ENCODE measurements at regions not wholly inside any gene's neighbourhood (a gene's known extent, or its start where the extent isn't known, plus 50 kb on each side); places are given as distances from the start of the nearest gene placed in this dataset.
"Not testable (repeated sequence)": the region's sequence is repeated elsewhere in the genome, so short reads cannot be mapped to it uniquely, and the experiment has no call there.

- DNase-seq (ENCODE audit: low spot score): no peak
Observed at GRCh38 chr14:87630846-87631245, 362.1 kb downstream of the GALC start.

GRCh38 chr14:87629788-87630187 is 363.2 kb downstream of the GALC start:
- DNase-seq (ENCODE audit: low spot score): no peak

GRCh38 chr14:87628780-87629179 is 364.2 kb downstream of the GALC start:
- DNase-seq (ENCODE audit: low spot score): no peak

GRCh38 chr14:87628129-87628528 is 364.9 kb downstream of the GALC start:
- no peak for DNase-seq (ENCODE audit: low spot score)

GRCh38 chr14:87626266-87626665 is 366.7 kb downstream of the GALC start:
- no peak for DNase-seq (ENCODE audit: low spot score)

- no peak for DNase-seq (ENCODE audit: low spot score)
Observed at GRCh38 chr14:87623616-87624015, 369.4 kb downstream of the GALC start.

- no peak for DNase-seq (ENCODE audit: low spot score)
Observed at GRCh38 chr14:87617079-87617478, 375.9 kb downstream of the GALC start.

- peak; percentile 38 for DNase-seq (ENCODE audit: low spot score)
Observed at GRCh38 chr14:87615822-87616679, 376.9 kb downstream of the GALC start.

GRCh38 chr14:87615047-87615446 is 377.9 kb downstream of the GALC start:
- DNase-seq (ENCODE audit: low spot score): no peak

GRCh38 chr14:87613881-87614280 is 379.1 kb downstream of the GALC start:
- no peak for DNase-seq (ENCODE audit: low spot score)

- not testable (repeated sequence) for DNase-seq (ENCODE audit: low spot score)
Observed at GRCh38 chr14:87607056-87607455, 385.9 kb downstream of the GALC start.

GRCh38 chr14:87601036-87601435 is 391.9 kb downstream of the GALC start:
- DNase-seq (ENCODE audit: low spot score): no peak

- no peak for DNase-seq (ENCODE audit: low spot score)
Observed at GRCh38 chr14:87600240-87600639, 392.7 kb downstream of the GALC start.

- DNase-seq (ENCODE audit: low spot score): no peak
Observed at GRCh38 chr14:87581298-87581697, 411.7 kb downstream of the GALC start.

- no peak for DNase-seq (ENCODE audit: low spot score)
Observed at GRCh38 chr14:87579036-87579435, 413.9 kb downstream of the GALC start.

GRCh38 chr14:87575378-87575777 is 417.6 kb downstream of the GALC start:
- no peak for DNase-seq (ENCODE audit: low spot score)

- no peak for DNase-seq (ENCODE audit: low spot score)
Observed at GRCh38 chr14:87573591-87573990, 419.4 kb downstream of the GALC start.

- no peak for DNase-seq (ENCODE audit: low spot score)
Observed at GRCh38 chr14:87567618-87568295, 425.2 kb downstream of the GALC start.

- no peak for DNase-seq (ENCODE audit: low spot score)
Observed at GRCh38 chr14:87566991-87567390, 426.0 kb downstream of the GALC start.

- DNase-seq (ENCODE audit: low spot score): no peak
Observed at GRCh38 chr14:87547536-87547935, 445.4 kb downstream of the GALC start.

GRCh38 chr14:87542288-87542687 is 450.7 kb downstream of the GALC start:
- DNase-seq (ENCODE audit: low spot score): no peak

- DNase-seq (ENCODE audit: low spot score): no peak
Observed at GRCh38 chr14:87540339-87540738, 452.6 kb downstream of the GALC start.

- no peak for DNase-seq (ENCODE audit: low spot score)
Observed at GRCh38 chr14:87529081-87529480, 463.9 kb downstream of the GALC start.

- no peak for DNase-seq (ENCODE audit: low spot score)
Observed at GRCh38 chr14:87526731-87527130, 466.3 kb downstream of the GALC start.
